Thyroid gland (tissue), 4 donors: ENCODE measurements at regions not wholly inside any gene's neighbourhood (a gene's known extent, or its start where the extent isn't known, plus 50 kb on each side); places are given as distances from the start of the nearest gene placed in this dataset.
"Not testable (repeated sequence)": the region's sequence is repeated elsewhere in the genome, so short reads cannot be mapped to it uniquely, and the experiment has no call there.

ENCODE experiments used
- CTCF ChIP-seq, 6 experiments: fragments of 200-600 bp in 3 of 6; fragments of 450-650 bp in 3 of 6; sonication (generic) in 3 of 6; IDR thresholded peaks; one replicate each; pipeline ENCODE4 v1.5.1; 2016 to 2019; ENCODE audit warnings: antibody characterized with exemption in 6 of 6, mild to moderate bottlenecking in 2 of 6, inconsistent platforms in 1 of 6, moderate library complexity in 1 of 6
- POLR2A ChIP-seq, 2 donors: fragments of 450-650 bp; IDR thresholded peaks; one replicate each; pipeline ENCODE4 v1.6.1; 2017; ENCODE audit warnings: antibody characterized with exemption in 2 of 2, mild to moderate bottlenecking in 2 of 2, moderate library complexity in 1 of 2

- not testable (repeated sequence) for TF ChIP-seq CTCF, POLR2A (IDR thresholded peaks at IDR 0.05)
These were observed 1918.2 kb downstream of the KHDRBS2 start for GRCh38 chr6:60367800-60368199.
